HPDE6-E6E7 (cell line): ENCODE measurements at regions not wholly inside any gene's neighbourhood (a gene's known extent, or its start where the extent isn't known, plus 50 kb on each side); places are given as distances from the start of the nearest gene placed in this dataset.
"Not testable (repeated sequence)": the region's sequence is repeated elsewhere in the genome, so short reads cannot be mapped to it uniquely, and the experiment has no call there.

ENCODE experiments used
- DNase-seq: peaks from one replicate; pipeline ENCODE4 v3.0.0; 2011; ENCODE audit warnings: missing footprints; ENCODE audit errors: extremely low spot score

- DNase-seq, result no peak
Measured at GRCh38 chr2:147293991-147294824, 550.6 kb upstream of the ACVR2A start.

GRCh38 chr2:147288131-147288530, 556.7 kb upstream of the ACVR2A start:
- DNase-seq, result no peak

GRCh38 chr2:147275943-147276342, 568.9 kb upstream of the ACVR2A start:
- peak; percentile 10 for DNase-seq

GRCh38 chr2:147273628-147274027, 571.2 kb upstream of the ACVR2A start:
- no peak for DNase-seq

- DNase-seq, result no peak
Measured at GRCh38 chr2:147273106-147273505, 571.7 kb upstream of the ACVR2A start.

- DNase-seq, result not testable (repeated sequence)
Measured at GRCh38 chr2:147269581-147269980, 575.2 kb upstream of the ACVR2A start.

- no peak for DNase-seq
Measured at GRCh38 chr2:147260241-147260640, 584.6 kb upstream of the ACVR2A start.

- DNase-seq, result no peak
Measured at GRCh38 chr2:147255812-147256211, 589.0 kb upstream of the ACVR2A start.

GRCh38 chr2:147250652-147251356, 594.0 kb upstream of the ACVR2A start:
- DNase-seq, result no peak

GRCh38 chr2:147247749-147248148, 597.1 kb upstream of the ACVR2A start:
- no peak for DNase-seq

- DNase-seq, result no peak
Measured at GRCh38 chr2:147242445-147242844, 602.4 kb upstream of the ACVR2A start.

- no peak for DNase-seq
Measured at GRCh38 chr2:147236601-147237000, 608.2 kb upstream of the ACVR2A start.

- no peak for DNase-seq
Measured at GRCh38 chr2:147232225-147232669, 612.6 kb upstream of the ACVR2A start.

- no peak for DNase-seq
Measured at GRCh38 chr2:147231607-147232006, 613.2 kb upstream of the ACVR2A start.

GRCh38 chr2:147231081-147231480, 613.7 kb upstream of the ACVR2A start:
- no peak for DNase-seq

- DNase-seq, result no peak
Measured at GRCh38 chr2:147227313-147227712, 617.5 kb upstream of the ACVR2A start.

GRCh38 chr2:147224070-147224469, 620.8 kb upstream of the ACVR2A start:
- no peak for DNase-seq

GRCh38 chr2:147223553-147224060, 621.2 kb upstream of the ACVR2A start:
- DNase-seq, result no peak

GRCh38 chr2:147223119-147223518, 621.7 kb upstream of the ACVR2A start:
- DNase-seq, result no peak

GRCh38 chr2:147222506-147222905, 622.3 kb upstream of the ACVR2A start:
- DNase-seq, result no peak

- no peak for DNase-seq
Measured at GRCh38 chr2:147214914-147215313, 629.9 kb upstream of the ACVR2A start.

GRCh38 chr2:147211484-147211883, 633.3 kb upstream of the ACVR2A start:
- no peak for DNase-seq

GRCh38 chr2:147204102-147204501, 640.7 kb upstream of the ACVR2A start:
- DNase-seq, result peak; percentile 6
